Neural progenitor cell (in vitro differentiated cells): ENCODE measurements at regions not wholly inside any gene's neighbourhood (a gene's known extent, or its start where the extent isn't known, plus 50 kb on each side); places are given as distances from the start of the nearest gene placed in this dataset.

Experiments used
- DNase-seq: peaks from one replicate; pipeline ENCODE4 v3.0.0-alpha.2; 2016; ENCODE audit warnings: low spot score
- H2AFZ ChIP-seq: fragments of 200-600 bp; sonication (generic); replicated peaks from 2 replicates; pipeline ENCODE4 v1.6.1; 2016; ENCODE audit warnings: antibody characterized with exemption
- H3F3A ChIP-seq: fragments of 200-600 bp; sonication (generic); 2 replicates; pipeline ENCODE4 v1.6.1; 2016; ENCODE audit warnings: antibody characterized with exemption, low read depth
- H3K27ac ChIP-seq: fragments of 200-600 bp; sonication (generic); 2 replicates; pipeline ENCODE4 v1.5.1; 2016; ENCODE audit warnings: mild to moderate bottlenecking
- H3K27me3 ChIP-seq: fragments of 200-600 bp; sonication (generic); 2 replicates; pipeline ENCODE4 v1.6.1; 2016; ENCODE audit warnings: mild to moderate bottlenecking, moderate library complexity
- H3K36me3 ChIP-seq: fragments of 200-600 bp; sonication (generic); 2 replicates; pipeline ENCODE4 v1.5.1; 2016
- H3K4me1 ChIP-seq: fragments of 200-600 bp; sonication (generic); 2 replicates; pipeline ENCODE4 v1.6.1; 2016; ENCODE audit warnings: mixed run types
- H3K4me2 ChIP-seq: fragments of 200-600 bp; sonication (generic); 2 replicates; pipeline ENCODE4 v1.6.1; 2016
- H3K4me3 ChIP-seq: fragments of 200-600 bp; sonication (generic); 2 replicates; pipeline ENCODE4 v1.5.1; 2016
- H3K79me2 ChIP-seq: fragments of 200-600 bp; sonication (generic); 2 replicates; pipeline ENCODE4 v1.6.1; 2016; ENCODE audit warnings: low read depth
- H3K9ac ChIP-seq: fragments of 200-600 bp; sonication (generic); 2 replicates; pipeline ENCODE4 v1.6.1; 2016
- H3K9me3 ChIP-seq: fragments of 200-600 bp; sonication (generic); 2 replicates; pipeline ENCODE4 v1.5.1; 2016; ENCODE audit warnings: low read depth
- H4K20me1 ChIP-seq: fragments of 200-600 bp; sonication (generic); 2 replicates; pipeline ENCODE4 v1.6.1; 2016; ENCODE audit warnings: low read depth
- H3K27ac Mint-ChIP-seq: 3 replicates; pipeline ENCODE4 v1.8.0; 2021; ENCODE audit warnings: mixed read lengths
- H3K27me3 Mint-ChIP-seq: 2 replicates; pipeline ENCODE4 v1.8.0; 2022; ENCODE audit warnings: low read depth, mild to moderate bottlenecking, inconsistent platforms, moderate library complexity, mixed read lengths; ENCODE audit not compliant: insufficient read depth
- H3K36me3 Mint-ChIP-seq: 3 replicates; pipeline ENCODE4 v1.8.0; 2021; ENCODE audit warnings: mixed read lengths
- H3K4me1 Mint-ChIP-seq: 3 replicates; pipeline ENCODE4 v1.8.0; 2021; ENCODE audit warnings: mixed read lengths
- H3K4me3 Mint-ChIP-seq: 3 replicates; pipeline ENCODE4 v1.8.0; 2021; ENCODE audit warnings: mild to moderate bottlenecking, moderate library complexity, mixed read lengths
- H3K9me3 Mint-ChIP-seq: 3 replicates; pipeline ENCODE4 v1.8.0; 2020; ENCODE audit warnings: mixed read lengths
- CTCF ChIP-seq: fragments of 200-600 bp; sonication (generic); IDR thresholded peaks from 2 replicates; pipeline ENCODE4 v1.5.1; 2017; ENCODE audit warnings: antibody characterized with exemption, mild to moderate bottlenecking
- EZH2 ChIP-seq: fragments of 200-600 bp; sonication (generic); IDR thresholded peaks from 2 replicates; pipeline ENCODE4 v1.6.1; 2017; ENCODE audit warnings: antibody characterized with exemption, mild to moderate bottlenecking, moderate library complexity
- EZH2phosphoT487 ChIP-seq: fragments of 200-600 bp; sonication (generic); IDR thresholded peaks from 2 replicates; pipeline ENCODE4 v1.6.1; 2017; ENCODE audit warnings: antibody characterized with exemption

GRCh38 chr7:25396668-25397067, 168.4 kb upstream of the NPVF start:
- Mint-ChIP-seq H3K4me3 (no peak overlapping the region), H3K36me3 (no peaks in the 10 kb centered on the region), H3K27ac (no peak overlapping the region), H3K27me3 (peaks cover 5% of the 10 kb centered on the region), H3K4me1 (peaks cover 17% of the 10 kb centered on the region), H3K9me3 (no peaks in the 10 kb centered on the region)
- DNase-seq = no peak
- Histone ChIP-seq H2AFZ (no peak overlapping the region), H3K9me3 (no peaks in the 10 kb centered on the region), H4K20me1 (no peaks in the 10 kb centered on the region), H3K4me2 (no peak overlapping the region), H3F3A (no peaks in the 10 kb centered on the region), H3K4me3 (no peak overlapping the region), H3K79me2 (no peaks in the 10 kb centered on the region), H3K36me3 (no peaks in the 10 kb centered on the region), H3K27ac (no peak overlapping the region), H3K9ac (no peak overlapping the region), H3K27me3 (no peaks in the 10 kb centered on the region), H3K4me1 (peaks cover 3% of the 10 kb centered on the region)
- no peak for TF ChIP-seq CTCF
- no peak for TF ChIP-seq EZH2
- no peak for TF ChIP-seq EZH2phosphoT487

GRCh38 chr7:25398418-25398817, 170.1 kb upstream of the NPVF start:
- no peak overlapping the region for H3K4me2 ChIP-seq
- no peak overlapping the region for H3K4me3 Mint-ChIP-seq
- H3K9me3 Mint-ChIP-seq = no peaks in the 10 kb centered on the region
- no peaks in the 10 kb centered on the region for H3F3A ChIP-seq
- H2AFZ ChIP-seq = no peak overlapping the region
- no peak overlapping the region for H3K4me3 ChIP-seq
- no peaks in the 10 kb centered on the region for H3K4me1 ChIP-seq
- H4K20me1 ChIP-seq = no peaks in the 10 kb centered on the region
- no peaks in the 10 kb centered on the region for H3K9me3 ChIP-seq
- H3K36me3 Mint-ChIP-seq = no peaks in the 10 kb centered on the region
- TF ChIP-seq EZH2phosphoT487 (no peak), CTCF (no peak), EZH2 (no peak)
- no peak overlapping the region for H3K27ac ChIP-seq
- no peak overlapping the region for H3K27ac Mint-ChIP-seq
- no peaks in the 10 kb centered on the region for H3K36me3 ChIP-seq
- no peaks in the 10 kb centered on the region for H3K79me2 ChIP-seq
- H3K9ac ChIP-seq = no peak overlapping the region
- H3K27me3 ChIP-seq = no peaks in the 10 kb centered on the region
- peaks cover 5% of the 10 kb centered on the region for H3K27me3 Mint-ChIP-seq
- DNase-seq = no peak
- H3K4me1 Mint-ChIP-seq = peaks cover 6% of the 10 kb centered on the region

GRCh38 chr7:25399000-25399750, 170.9 kb upstream of the NPVF start:
- no peaks in the 10 kb centered on the region for H3K9me3 Mint-ChIP-seq
- Histone ChIP-seq H3K36me3 (no peaks in the 10 kb centered on the region), H3K4me2 (no peak overlapping the region), H3K27ac (no peak overlapping the region), H3K9ac (no peak overlapping the region), H3K27me3 (no peaks in the 10 kb centered on the region), H3K9me3 (no peaks in the 10 kb centered on the region), H2AFZ (no peak overlapping the region), H3K79me2 (no peaks in the 10 kb centered on the region), H3F3A (no peaks in the 10 kb centered on the region), H3K4me1 (no peaks in the 10 kb centered on the region), H4K20me1 (no peaks in the 10 kb centered on the region), H3K4me3 (no peak overlapping the region)
- H3K4me1 Mint-ChIP-seq = peaks cover 6% of the 10 kb centered on the region
- H3K27me3 Mint-ChIP-seq = peaks cover 5% of the 10 kb centered on the region
- no peak overlapping the region for H3K27ac Mint-ChIP-seq
- no peaks in the 10 kb centered on the region for H3K36me3 Mint-ChIP-seq
- DNase-seq = no peak
- no peak for TF ChIP-seq EZH2
- H3K4me3 Mint-ChIP-seq = no peak overlapping the region

- H3K27ac Mint-ChIP-seq = no peak overlapping the region
- no peaks in the 10 kb centered on the region for H3K36me3 Mint-ChIP-seq
- H3K4me1 Mint-ChIP-seq = peaks cover 27% of the 10 kb centered on the region
- Histone ChIP-seq H3K27me3 (no peaks in the 10 kb centered on the region), H3K4me1 (no peaks in the 10 kb centered on the region), H2AFZ (no peak overlapping the region), H3F3A (no peaks in the 10 kb centered on the region), H3K9ac (no peak overlapping the region), H3K79me2 (no peaks in the 10 kb centered on the region), H3K9me3 (no peaks in the 10 kb centered on the region), H3K4me2 (no peak overlapping the region), H4K20me1 (no peaks in the 10 kb centered on the region), H3K27ac (no peak overlapping the region), H3K4me3 (no peak overlapping the region), H3K36me3 (no peaks in the 10 kb centered on the region)
- DNase-seq = no peak
- H3K4me3 Mint-ChIP-seq = no peak overlapping the region
- no peaks in the 10 kb centered on the region for H3K9me3 Mint-ChIP-seq
- no peak for TF ChIP-seq EZH2phosphoT487
- no peak for TF ChIP-seq CTCF
- no peak for TF ChIP-seq EZH2
- H3K27me3 Mint-ChIP-seq = peaks cover 3% of the 10 kb centered on the region
These were observed 174.2 kb upstream of the NPVF start for GRCh38 chr7:25402532-25402931.
